ENCODE measurements at regions not wholly inside any gene's neighbourhood (a gene's known extent, or its start where the extent isn't known, plus 50 kb on each side); places are given as distances from the start of the nearest gene placed in this dataset.

DNA sequence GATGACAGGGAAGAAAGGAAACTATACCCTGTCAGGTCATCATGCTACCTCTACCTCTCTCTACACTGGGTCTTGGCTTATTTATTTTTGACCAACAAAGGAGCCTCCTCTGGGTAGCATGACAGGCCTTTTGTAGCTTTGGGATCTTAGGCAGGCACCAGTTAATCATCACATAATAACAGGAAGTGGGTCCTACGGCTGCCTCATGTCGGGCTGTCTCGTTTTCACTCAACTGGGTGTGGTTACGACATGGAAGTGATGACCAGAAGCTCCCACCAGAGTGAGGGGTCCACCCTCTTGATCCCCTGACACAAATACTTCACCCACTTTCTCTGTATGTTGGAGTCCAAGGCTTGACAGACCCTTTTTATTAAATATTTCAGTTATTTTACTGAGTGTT is 105.3 kb downstream of the CD47 start:
- peaks cover 19 to 45% (median 38%) of the 10 kb centered on the region in 4 donors for H3K4me1 Mint-ChIP-seq
- peak in 2 of 3 donors; percentile 16 to 89 for DNase-seq

DNA sequence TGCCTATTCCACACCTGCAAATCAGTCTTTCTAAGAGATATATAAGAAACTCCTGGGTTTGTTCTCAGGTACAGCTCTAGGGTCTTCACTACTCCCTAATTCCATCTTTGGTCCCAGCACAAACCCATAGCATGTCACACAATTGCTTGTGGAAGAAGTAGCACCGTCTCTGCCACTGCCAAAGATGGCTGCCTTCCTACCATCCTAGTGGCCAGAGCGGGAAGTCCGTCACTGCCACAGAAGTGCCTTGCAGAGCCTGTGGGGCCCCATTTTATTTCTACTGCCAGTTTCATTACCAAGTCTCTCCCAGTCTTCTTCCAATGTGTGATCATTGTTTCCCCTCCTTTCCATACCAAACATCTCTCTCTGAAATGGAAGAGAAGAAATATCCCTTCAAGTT is 107.6 kb downstream of the CD47 start:
- H3K36me3 Mint-ChIP-seq, result no peaks in the 10 kb centered on the region
- H3K27ac Mint-ChIP-seq, result no peak overlapping the region
- no peaks in the 10 kb centered on the region for H3K27me3 Mint-ChIP-seq
- DNase-seq, result no peak
- H3K36me3 ChIP-seq (ENCODE audit: control insufficient read depth, insufficient read depth, low read length), result no peaks in the 10 kb centered on the region
- H3K4me1 ChIP-seq (ENCODE audit: control insufficient read depth, insufficient read depth, low read length, poor library complexity, severe bottlenecking), result peaks cover 38% of the 10 kb centered on the region
- H3K4me3 Mint-ChIP-seq, result no peak overlapping the region
- no peak overlapping the region for H3K27ac ChIP-seq (ENCODE audit: insufficient read depth, low read length, poor library complexity, severe bottlenecking)
- no peak for ATAC-seq (ENCODE audit: low read depth in 2 of 2)
- H3K9me3 Mint-ChIP-seq, result peaks cover 0 to 5% (median 0%) of the 10 kb centered on the region in 7 donors
- no peak overlapping the region for H3K4me3 ChIP-seq (ENCODE audit: low read depth, low read length)
- no peaks in the 10 kb centered on the region for H3K27me3 ChIP-seq (ENCODE audit: control insufficient read depth, insufficient read depth, low read length)
- peaks cover 22 to 56% (median 42%) of the 10 kb centered on the region in 4 donors for H3K4me1 Mint-ChIP-seq
- H3K9me3 ChIP-seq (ENCODE audit: control insufficient read depth in 2 of 2, low read length in 2 of 2), result no peaks in the 10 kb centered on the region

More for the DNA sequence above, 105.3 kb downstream of the CD47 start:
- Histone ChIP-seq H3K4me1 (ENCODE audit: control insufficient read depth, insufficient read depth, low read length, poor library complexity, severe bottlenecking) (peaks cover 30% of the 10 kb centered on the region), H3K36me3 (ENCODE audit: control insufficient read depth, insufficient read depth, low read length) (no peaks in the 10 kb centered on the region), H3K9me3 (ENCODE audit: control insufficient read depth in 2 of 2, low read length in 2 of 2) (no peaks in the 10 kb centered on the region), H3K27me3 (ENCODE audit: control insufficient read depth, insufficient read depth, low read length) (no peaks in the 10 kb centered on the region), H3K4me3 (ENCODE audit: low read depth, low read length) (peak overlapping the region; percentile 71), H3K27ac (ENCODE audit: insufficient read depth, low read length, poor library complexity, severe bottlenecking) (peak overlapping the region; percentile 20)
- ATAC-seq (ENCODE audit: low read depth in 2 of 2), result peak; percentile 60 to 68
- Mint-ChIP-seq H3K9me3 (peaks cover 0 to 3% (median 0%) of the 10 kb centered on the region in 7 donors), H3K36me3 (no peaks in the 10 kb centered on the region), H3K4me3 (peak overlapping the region; percentile 1 to 66 (median 26)), H3K27me3 (no peaks in the 10 kb centered on the region), H3K27ac (peak overlapping the region; percentile 17 to 83 (median 75))

DNA sequence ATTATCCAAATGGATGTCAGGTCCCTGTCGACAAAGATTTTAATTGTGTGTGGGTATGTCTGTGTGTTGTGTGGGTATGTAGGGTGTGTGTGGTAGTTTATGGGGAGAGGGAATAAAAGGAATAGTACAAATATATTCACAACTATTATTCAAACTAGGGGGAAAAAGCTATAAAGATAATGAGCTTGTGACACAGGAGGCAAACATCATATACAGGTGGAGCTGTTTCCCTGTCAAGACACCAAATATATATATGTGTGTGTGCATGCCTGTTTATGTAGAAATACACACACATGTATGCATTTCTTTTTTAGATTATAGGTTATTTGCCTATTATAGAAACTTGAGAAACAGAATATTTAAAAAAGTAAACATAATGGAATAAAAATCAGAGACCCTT is 108.7 kb downstream of the CD47 start:
- no peaks in the 10 kb centered on the region for H3K36me3 Mint-ChIP-seq

DNA sequence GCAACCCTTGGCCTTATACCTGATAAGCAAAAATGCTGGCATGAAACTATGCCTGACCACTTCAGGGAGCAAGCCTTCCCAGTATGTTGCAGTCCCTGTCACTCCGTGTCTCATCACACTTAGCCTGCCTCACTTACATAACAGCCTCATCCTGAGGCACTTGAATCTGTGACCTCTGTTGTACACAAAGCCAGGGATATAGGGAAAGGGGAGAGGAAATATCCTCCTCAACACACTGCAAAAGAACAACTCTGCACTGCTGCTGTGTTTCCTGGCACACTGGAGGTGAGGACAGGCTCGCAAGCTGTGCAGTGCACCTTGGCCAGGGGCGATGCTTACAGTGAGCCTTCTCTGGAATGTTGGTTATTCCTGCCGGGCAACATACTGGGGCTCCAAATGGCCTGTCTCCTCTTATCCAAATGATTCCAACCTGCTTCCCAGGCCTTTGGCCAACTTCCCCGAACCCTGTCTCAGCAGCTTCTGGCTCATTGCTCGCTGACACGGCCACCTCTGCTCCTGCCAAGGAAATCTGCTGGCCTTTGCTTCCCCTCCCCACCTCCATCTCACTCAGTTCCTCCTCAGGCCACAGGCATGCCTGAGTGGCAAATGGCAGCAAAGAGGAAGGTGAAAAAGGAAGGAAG is 109.2 kb downstream of the CD47 start:
- Mint-ChIP-seq H3K4me1 (peaks cover 22 to 57% (median 47%) of the 10 kb centered on the region in 4 donors), H3K27me3 (no peaks in the 10 kb centered on the region), H3K27ac (peak overlapping the region in 1 of 3 donors; percentile 3), H3K36me3 (no peaks in the 10 kb centered on the region), H3K4me3 (peak overlapping the region in 1 of 4 donors; percentile 16), H3K9me3 (peaks cover 0 to 4% (median 0%) of the 10 kb centered on the region in 7 donors)
- no peak for DNase-seq
- Histone ChIP-seq H3K27ac (ENCODE audit: insufficient read depth, low read length, poor library complexity, severe bottlenecking) (no peak overlapping the region), H3K27me3 (ENCODE audit: control insufficient read depth, insufficient read depth, low read length) (no peaks in the 10 kb centered on the region), H3K9me3 (ENCODE audit: control insufficient read depth in 2 of 2, low read length in 2 of 2) (no peaks in the 10 kb centered on the region), H3K4me3 (ENCODE audit: low read depth, low read length) (no peak overlapping the region), H3K36me3 (ENCODE audit: control insufficient read depth, insufficient read depth, low read length) (no peaks in the 10 kb centered on the region), H3K4me1 (ENCODE audit: control insufficient read depth, insufficient read depth, low read length, poor library complexity, severe bottlenecking) (peaks cover 45% of the 10 kb centered on the region)
- no peak for ATAC-seq (ENCODE audit: low read depth in 2 of 2)

More for the DNA sequence above, 108.7 kb downstream of the CD47 start:
- Histone ChIP-seq H3K4me3 (ENCODE audit: low read depth, low read length) (no peak overlapping the region), H3K9me3 (ENCODE audit: control insufficient read depth in 2 of 2, low read length in 2 of 2) (no peaks in the 10 kb centered on the region), H3K4me1 (ENCODE audit: control insufficient read depth, insufficient read depth, low read length, poor library complexity, severe bottlenecking) (peaks cover 41% of the 10 kb centered on the region), H3K36me3 (ENCODE audit: control insufficient read depth, insufficient read depth, low read length) (no peaks in the 10 kb centered on the region), H3K27me3 (ENCODE audit: control insufficient read depth, insufficient read depth, low read length) (no peaks in the 10 kb centered on the region), H3K27ac (ENCODE audit: insufficient read depth, low read length, poor library complexity, severe bottlenecking) (no peak overlapping the region)
- ATAC-seq (ENCODE audit: low read depth in 2 of 2) (no peak), DNase-seq (no peak)
- Mint-ChIP-seq H3K9me3 (peaks cover 0 to 5% (median 0%) of the 10 kb centered on the region in 7 donors), H3K27me3 (no peaks in the 10 kb centered on the region), H3K27ac (peak overlapping the region in 1 of 3 donors; percentile 3), H3K4me1 (peaks cover 22 to 57% (median 47%) of the 10 kb centered on the region in 4 donors), H3K4me3 (peak overlapping the region in 1 of 4 donors; percentile 16)

DNA sequence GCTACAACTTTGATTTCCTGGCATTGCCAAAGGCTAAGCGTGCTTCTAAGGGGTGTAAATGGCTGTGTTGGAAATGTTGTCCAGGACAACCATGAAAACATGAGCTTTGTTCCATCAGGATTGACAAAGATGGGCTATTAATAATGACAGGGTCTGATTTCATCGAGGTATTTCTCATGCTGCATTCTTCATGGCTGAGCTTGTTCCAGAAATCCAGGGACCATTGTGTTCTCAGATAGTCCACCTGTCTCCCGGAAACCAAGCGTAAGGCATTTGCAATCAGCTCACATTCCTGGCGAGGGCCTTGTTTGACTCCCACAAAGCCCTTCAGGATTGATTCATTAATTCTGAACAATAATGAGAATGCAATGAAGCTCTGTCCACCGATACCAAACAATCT is 111.3 kb downstream of the CD47 start:
- Histone ChIP-seq H3K9me3 (ENCODE audit: control insufficient read depth in 2 of 2, low read length in 2 of 2) (no peaks in the 10 kb centered on the region), H3K27ac (ENCODE audit: insufficient read depth, low read length, poor library complexity, severe bottlenecking) (no peak overlapping the region), H3K36me3 (ENCODE audit: control insufficient read depth, insufficient read depth, low read length) (no peaks in the 10 kb centered on the region), H3K4me1 (ENCODE audit: control insufficient read depth, insufficient read depth, low read length, poor library complexity, severe bottlenecking) (peaks cover 49% of the 10 kb centered on the region), H3K4me3 (ENCODE audit: low read depth, low read length) (no peak overlapping the region), H3K27me3 (ENCODE audit: control insufficient read depth, insufficient read depth, low read length) (no peaks in the 10 kb centered on the region)
- Mint-ChIP-seq H3K4me1 (peaks cover 29 to 63% (median 51%) of the 10 kb centered on the region in 4 donors), H3K9me3 (peaks cover 0 to 4% (median 0%) of the 10 kb centered on the region in 7 donors), H3K36me3 (no peaks in the 10 kb centered on the region), H3K27me3 (no peaks in the 10 kb centered on the region), H3K4me3 (peak overlapping the region in 1 of 4 donors; percentile 21), H3K27ac (no peak overlapping the region)
- no peak for DNase-seq
- no peak for ATAC-seq (ENCODE audit: low read depth in 2 of 2)

DNA sequence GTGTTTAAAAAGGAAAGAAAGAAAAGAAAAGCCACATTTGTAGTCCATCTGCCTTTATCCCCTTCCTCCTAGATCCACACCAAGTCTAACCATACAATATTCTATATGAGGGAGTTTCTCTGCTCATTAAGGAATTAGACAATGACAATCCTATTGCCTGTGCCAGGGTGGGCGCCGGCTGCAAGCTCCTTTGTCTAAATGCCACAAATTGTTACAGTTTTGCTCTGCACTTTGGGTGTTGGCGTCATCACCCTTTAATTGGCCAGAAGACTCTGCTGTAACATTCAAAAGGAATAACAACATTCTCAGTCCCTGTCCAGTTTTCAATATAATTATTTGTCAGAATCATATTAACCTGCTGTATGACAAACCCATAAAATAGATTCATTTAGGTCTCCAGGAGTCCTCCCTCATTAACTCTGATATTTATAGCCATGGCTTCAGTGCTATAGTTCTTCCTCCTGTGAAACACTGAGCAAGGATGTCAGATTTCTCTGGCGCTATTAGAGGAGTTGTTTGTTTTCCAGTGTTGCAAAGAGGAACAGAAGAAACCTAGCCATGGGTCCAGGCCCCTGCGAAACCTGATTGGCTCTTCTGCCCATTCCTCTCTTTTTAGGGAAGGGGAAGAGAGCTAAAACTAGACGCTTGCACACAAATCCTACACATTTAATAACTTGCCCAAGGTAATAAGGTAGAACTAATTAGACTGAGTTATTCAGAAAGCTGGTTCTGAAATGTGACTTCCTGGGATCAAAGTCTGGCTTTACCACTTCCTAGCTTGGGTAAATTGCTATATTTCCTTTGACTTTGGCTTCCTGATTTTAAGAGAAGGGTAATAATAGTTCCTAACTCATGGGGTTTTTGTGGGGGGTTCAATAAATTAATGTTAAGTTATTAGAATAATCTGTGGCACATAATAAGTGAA is 112.4 kb downstream of the CD47 start:
- Mint-ChIP-seq H3K4me1 (peaks cover 29 to 63% (median 50%) of the 10 kb centered on the region in 4 donors), H3K36me3 (no peaks in the 10 kb centered on the region), H3K9me3 (peaks cover 0 to 2% (median 0%) of the 10 kb centered on the region in 7 donors), H3K27ac (peak overlapping the region in 2 of 3 donors; percentile 2 to 46), H3K4me3 (peak overlapping the region; percentile 47 to 72 (median 52)), H3K27me3 (no peaks in the 10 kb centered on the region)
- ATAC-seq (ENCODE audit: low read depth in 2 of 2) (no peak), DNase-seq (peak in 2 of 3 donors; percentile 14 to 54)
- Histone ChIP-seq H3K27ac (ENCODE audit: insufficient read depth, low read length, poor library complexity, severe bottlenecking) (no peak overlapping the region), H3K4me1 (ENCODE audit: control insufficient read depth, insufficient read depth, low read length, poor library complexity, severe bottlenecking) (peaks cover 49% of the 10 kb centered on the region), H3K9me3 (ENCODE audit: control insufficient read depth in 2 of 2, low read length in 2 of 2) (no peaks in the 10 kb centered on the region), H3K27me3 (ENCODE audit: control insufficient read depth, insufficient read depth, low read length) (no peaks in the 10 kb centered on the region), H3K36me3 (ENCODE audit: control insufficient read depth, insufficient read depth, low read length) (no peaks in the 10 kb centered on the region), H3K4me3 (ENCODE audit: low read depth, low read length) (peak overlapping the region; percentile 58)

DNA sequence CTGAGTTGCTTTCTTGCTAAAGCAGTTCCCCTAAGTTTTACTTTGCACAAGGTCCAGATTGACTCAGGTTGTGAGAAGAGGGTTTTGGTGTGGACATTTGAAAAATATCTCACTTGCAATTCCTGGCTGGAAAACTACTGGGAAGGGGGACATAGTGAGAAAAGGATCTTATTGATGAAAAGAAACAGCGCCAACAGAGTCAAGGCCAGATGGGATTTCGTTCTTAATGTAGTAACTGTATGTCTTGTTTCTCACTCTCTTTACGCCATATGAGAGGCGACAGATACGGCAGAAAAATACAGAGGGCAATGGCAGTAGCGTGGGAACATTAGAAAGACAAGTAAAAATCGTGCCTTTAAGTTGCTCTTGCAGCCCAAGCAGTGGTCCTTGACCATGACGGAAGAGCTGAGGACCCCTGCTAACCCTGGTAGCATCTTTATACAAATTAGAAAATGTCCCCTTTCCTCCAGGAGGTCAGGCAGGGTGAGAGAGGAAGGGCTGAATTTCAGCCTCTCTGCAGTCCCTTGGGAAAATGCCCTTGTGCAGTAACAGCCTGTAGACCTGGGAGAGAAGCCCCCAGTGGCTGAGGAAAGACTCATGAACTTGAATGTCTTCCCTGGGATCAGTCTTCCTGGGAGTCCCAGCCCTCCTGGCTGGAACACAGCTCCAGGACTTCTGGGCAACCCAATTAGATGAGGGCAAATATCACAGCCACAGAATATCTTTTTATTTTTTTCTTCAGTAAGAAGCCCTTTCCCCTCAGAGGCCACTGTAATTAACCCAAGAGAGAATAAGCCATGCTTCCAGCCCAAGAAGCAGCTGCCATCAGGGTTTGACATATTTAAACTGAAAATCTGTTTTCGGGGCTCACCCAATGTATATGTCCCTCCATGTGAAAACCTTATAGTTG is 113.4 kb downstream of the CD47 start:
- peak overlapping the region in 2 of 3 donors; percentile 24 to 72 for H3K27ac Mint-ChIP-seq
- H3K4me1 ChIP-seq (ENCODE audit: control insufficient read depth, insufficient read depth, low read length, poor library complexity, severe bottlenecking), result peaks cover 49% of the 10 kb centered on the region

More for the DNA sequence above, 113.4 kb downstream of the CD47 start:
- ATAC-seq (ENCODE audit: low read depth in 2 of 2) (no peak), DNase-seq (no peak)
- H3K9me3 Mint-ChIP-seq, result peaks cover 0 to 2% (median 0%) of the 10 kb centered on the region in 7 donors
- Histone ChIP-seq H3K4me3 (ENCODE audit: low read depth, low read length) (no peak overlapping the region), H3K27me3 (ENCODE audit: control insufficient read depth, insufficient read depth, low read length) (no peaks in the 10 kb centered on the region), H3K27ac (ENCODE audit: insufficient read depth, low read length, poor library complexity, severe bottlenecking) (no peak overlapping the region), H3K9me3 (ENCODE audit: control insufficient read depth in 2 of 2, low read length in 2 of 2) (no peaks in the 10 kb centered on the region), H3K36me3 (ENCODE audit: control insufficient read depth, insufficient read depth, low read length) (no peaks in the 10 kb centered on the region)
- H3K27me3 Mint-ChIP-seq, result no peaks in the 10 kb centered on the region
- H3K4me1 Mint-ChIP-seq, result peaks cover 33 to 63% (median 50%) of the 10 kb centered on the region in 4 donors
- H3K36me3 Mint-ChIP-seq, result no peaks in the 10 kb centered on the region
- peak overlapping the region; percentile 47 to 72 (median 62) for H3K4me3 Mint-ChIP-seq

Measured in CD4-positive, CD25-positive, alpha-beta regulatory T cell (primary cell).